Activated CD8-positive, alpha-beta memory T cell treated with anti-CD3 and anti-CD28 coated beads for 24 hours (primary cell): ENCODE measurements at regions not wholly inside any gene's neighbourhood (a gene's known extent, or its start where the extent isn't known, plus 50 kb on each side); places are given as distances from the start of the nearest gene placed in this dataset.

ENCODE experiments used
- DNase-seq: peaks from one replicate; pipeline ENCODE4 v3.0.0-alpha.2; 2020

GRCh38 chr13:59340151-59340550, 823.6 kb downstream of the DIAPH3 start:
- no peak for DNase-seq

- DNase-seq, result no peak
Observed at GRCh38 chr13:59340581-59340980, 823.1 kb downstream of the DIAPH3 start.

DNA sequence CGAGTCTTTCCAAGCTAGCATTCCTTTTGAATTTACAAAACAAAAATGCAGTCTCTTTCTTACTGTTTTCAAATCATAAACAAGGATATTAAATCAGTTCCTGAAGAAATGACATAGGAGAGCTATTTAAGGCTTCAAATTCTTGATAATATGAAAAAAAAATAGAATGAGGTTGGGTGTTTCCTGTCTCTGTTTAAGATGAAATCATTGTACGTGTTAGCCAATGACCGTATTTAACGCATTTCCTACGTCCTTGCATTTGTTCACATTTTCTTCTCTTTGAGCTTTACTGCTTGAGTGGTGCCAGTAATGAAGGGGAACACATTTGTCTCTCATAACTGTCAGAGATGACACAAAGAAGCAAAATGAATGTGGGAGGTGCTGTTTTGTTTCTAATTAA, 821.3 kb downstream of the DIAPH3 start:
- no peak for DNase-seq

- DNase-seq, result no peak
Observed at GRCh38 chr13:59343132-59343531, 820.6 kb downstream of the DIAPH3 start.

DNA sequence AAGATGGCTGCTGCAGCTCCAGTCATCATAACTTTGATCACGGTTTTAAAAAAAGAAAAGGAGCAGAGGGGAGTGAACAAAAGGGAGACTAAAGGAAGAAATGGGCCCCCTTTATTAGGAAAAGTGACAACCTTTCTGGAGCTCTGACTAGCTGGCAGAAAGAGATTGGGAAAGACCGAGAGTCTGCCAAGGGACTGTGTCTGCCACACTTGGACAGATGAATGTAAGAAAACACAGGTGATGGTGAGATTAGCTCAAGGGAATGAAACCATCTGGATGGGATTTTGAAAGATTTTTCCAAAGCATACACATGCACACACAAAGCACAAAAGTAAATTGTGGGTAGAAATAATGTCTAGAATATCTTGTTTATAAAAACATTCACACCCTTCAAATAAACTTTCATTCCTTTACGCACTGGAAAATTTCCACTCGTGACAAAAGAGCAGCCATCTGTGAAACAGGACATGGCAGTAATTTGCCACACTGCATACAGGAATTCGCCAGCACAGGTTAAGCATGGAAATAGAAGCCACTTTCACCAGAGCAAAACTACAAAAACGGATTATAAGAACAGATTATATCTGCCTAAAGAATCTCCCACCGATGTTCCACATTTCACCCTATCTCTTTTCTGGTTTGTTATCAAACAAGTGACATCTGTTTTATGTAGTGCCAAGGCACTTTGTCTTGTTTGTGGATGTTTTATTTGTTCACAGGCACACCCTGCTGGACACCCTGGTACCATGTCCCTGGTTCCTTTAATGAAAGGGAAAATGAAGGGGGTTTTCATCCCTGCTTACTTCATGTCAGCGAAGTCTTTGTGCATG, 819.5 kb downstream of the DIAPH3 start:
- no peak for DNase-seq

DNA sequence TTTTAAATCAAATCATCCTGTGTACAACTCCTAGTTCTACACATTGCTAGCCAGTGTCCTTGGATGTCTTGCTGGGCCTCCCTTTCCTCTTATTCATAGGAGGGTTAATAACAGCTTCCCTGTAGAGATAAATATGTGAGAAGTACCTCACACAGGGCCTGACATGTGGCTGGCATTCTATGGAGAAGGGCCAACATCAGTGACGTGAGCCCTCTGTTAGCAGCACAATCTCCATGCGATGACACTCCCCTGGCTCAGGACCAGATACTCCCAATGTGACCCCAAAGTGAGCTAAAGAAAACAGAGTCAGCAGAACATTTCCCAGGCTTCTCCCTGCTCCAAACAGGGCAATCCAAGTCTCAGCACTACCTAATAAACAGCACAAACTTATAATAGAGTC, 818.4 kb downstream of the DIAPH3 start:
- DNase-seq, result no peak

DNA sequence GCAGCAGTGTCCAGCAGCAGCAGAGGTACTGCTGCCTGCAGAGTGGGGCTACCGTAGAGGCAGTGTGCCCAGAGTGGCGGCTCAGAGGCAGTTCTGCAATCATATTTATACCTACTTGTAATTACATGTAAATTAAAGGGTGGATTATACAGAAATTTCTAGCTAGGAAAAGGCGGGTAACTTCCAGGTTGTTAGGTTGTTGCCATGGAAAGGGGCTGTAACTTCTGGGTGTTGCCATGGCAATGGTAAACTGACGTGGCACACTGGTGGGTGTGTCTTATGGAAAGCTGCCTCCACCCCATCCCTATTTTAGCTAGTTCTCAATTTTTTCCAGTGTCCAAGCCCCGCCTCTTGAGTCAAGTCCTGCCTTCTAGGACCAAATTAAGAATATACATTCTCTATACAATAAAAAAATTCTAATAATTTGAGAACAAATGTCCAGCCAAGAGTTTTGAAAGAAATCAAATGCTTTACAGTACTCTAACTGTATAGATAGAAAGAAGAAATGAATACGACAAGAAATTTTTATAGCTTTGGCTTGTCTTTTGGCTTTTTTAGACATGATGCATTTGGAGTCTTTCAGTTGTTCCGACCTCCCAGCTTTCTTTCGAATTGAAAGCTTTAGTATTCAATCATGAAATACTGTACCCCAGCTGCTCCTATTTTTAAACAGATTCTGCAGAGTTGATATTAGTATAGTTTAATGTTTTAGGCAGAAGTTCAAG, 816.6 kb downstream of the DIAPH3 start:
- no peak for DNase-seq

GRCh38 chr13:59348617-59349016, 815.1 kb downstream of the DIAPH3 start:
- DNase-seq, result no peak

DNA sequence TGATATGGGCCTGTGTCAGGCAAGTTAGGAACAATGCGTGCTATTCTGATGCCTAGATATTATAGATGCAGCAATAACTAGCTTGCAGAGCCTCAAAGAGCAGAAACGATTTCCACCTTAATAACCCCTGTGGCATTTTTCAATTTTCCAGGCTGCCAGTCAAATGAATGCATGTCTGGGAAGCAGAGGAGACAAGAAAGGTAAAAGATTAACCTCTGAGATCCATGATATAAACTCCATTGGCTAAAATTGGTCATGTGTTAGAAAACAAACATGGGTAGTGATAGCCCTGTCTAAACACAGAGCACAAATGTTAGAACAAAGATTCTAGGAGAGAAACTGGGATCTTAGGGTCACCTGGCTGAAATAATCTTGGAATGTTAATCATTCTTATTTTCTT, 811.1 kb downstream of the DIAPH3 start:
- no peak for DNase-seq

DNA sequence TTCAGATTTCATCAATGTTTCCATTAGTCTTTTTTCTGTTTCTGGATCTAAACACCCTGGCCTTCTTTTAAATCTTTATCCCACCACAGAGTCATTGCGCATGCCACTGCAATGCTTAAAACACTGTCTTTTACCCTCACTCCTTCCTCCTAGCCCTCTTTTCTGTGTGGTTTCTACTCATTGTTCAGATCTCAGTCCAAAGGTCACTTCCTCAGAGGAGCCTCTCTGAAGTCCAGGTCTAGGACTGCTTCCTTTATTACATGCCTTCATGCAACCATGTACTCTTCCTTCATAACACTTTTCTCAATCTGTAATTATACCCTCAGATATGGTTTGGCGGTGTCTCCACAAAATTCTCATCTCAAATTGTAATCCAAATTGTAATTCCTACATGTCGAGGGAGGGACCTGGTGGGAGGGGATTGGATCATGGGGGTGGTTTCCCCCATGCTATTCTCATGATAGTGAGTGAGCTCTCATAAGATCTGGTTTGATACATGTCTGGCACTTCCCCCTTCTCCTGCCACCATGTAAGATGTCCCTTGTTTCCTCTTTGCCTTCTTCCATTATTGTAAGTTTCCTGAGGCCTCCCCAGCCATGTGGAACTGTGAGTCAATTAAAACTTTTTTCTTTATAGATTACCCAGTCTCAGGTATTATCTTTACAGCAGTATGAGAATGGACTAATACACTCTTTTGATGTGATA, 808.9 kb downstream of the DIAPH3 start:
- no peak for DNase-seq

DNA sequence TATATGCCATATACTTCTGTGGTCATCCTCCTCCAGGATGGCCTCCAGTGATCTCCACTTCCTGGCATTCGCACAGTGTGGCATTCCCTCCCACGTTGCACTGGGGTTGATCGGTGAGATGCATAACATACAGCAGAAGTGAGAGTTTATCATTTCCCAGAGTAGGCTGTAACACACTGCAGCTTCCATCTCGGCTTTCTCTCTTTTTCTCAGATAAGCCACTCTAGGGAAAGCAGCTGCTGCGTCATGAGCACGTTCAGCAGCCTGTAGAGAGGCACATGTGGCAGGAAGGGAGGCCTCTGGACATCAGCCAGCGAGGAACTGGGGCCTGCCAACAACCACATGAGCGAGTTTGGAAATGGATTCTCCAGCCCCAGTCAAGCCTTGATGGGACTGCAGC, 807.1 kb downstream of the DIAPH3 start:
- no peak for DNase-seq

GRCh38 chr13:59358014-59358413, 805.7 kb downstream of the DIAPH3 start:
- no peak for DNase-seq

DNA sequence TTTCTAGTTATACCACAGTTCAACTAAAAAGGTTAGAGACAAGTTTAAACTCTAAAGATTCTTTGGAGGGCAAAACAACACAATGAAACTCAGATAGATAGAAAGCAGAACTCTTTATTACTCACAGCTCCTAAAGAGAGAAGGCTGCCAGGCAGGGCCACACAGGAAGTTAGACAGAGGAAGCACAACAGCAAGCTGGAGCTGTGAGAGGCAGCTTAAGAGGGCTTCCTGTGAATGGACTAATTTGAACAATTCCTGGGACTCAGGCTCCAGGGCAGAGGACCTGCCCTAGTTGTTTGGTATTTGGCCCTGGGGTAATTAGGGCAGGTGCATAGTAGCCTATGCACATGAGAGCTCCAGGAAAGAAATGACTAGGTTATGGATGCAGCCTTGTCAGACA, 803.6 kb downstream of the DIAPH3 start:
- DNase-seq, result no peak

- DNase-seq, result no peak
Observed at GRCh38 chr13:59360916-59361315, 802.8 kb downstream of the DIAPH3 start.

DNA sequence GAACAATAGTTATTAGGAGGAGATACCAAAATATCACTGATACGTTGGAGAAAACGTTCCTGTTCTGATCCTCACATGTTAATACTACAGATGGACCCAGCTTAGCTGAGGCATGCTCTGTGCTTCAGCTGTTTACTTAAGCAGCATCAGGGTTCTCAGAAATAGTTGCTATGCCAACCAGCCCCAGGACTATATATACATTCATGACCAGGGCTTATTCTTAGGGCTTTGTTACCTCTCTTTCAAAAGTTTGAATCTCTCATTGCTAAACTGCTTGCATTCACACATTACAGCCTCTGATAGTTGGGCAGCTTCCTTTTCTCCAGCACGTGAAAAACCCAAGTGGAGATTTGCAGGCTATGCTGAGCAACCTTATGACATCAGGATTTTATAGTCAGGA, 800.4 kb downstream of the DIAPH3 start:
- no peak for DNase-seq

- DNase-seq, result no peak
Observed at GRCh38 chr13:59363947-59364346, 799.8 kb downstream of the DIAPH3 start.

DNA sequence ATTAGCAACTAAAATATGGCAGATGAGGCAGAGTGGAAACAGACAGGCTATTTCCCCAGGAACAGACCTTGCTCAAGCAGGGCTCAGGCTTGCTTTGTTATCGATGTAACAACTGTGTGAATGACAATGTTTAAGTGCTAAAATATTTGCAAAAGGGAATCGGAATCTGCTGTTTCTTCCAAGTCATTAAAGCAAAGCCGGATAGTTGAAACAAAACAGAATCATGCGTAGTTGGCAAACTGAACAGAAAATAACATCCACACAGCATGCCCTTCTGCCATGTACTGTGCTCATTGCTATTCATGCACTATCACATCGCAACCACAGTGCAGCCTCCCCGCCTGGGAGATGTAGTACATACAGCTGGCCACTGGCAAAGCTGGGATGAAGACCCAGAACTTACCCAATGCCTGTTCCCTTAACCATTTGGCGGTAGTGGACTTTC, 799.1 kb downstream of the DIAPH3 start:
- no peak for DNase-seq

DNA sequence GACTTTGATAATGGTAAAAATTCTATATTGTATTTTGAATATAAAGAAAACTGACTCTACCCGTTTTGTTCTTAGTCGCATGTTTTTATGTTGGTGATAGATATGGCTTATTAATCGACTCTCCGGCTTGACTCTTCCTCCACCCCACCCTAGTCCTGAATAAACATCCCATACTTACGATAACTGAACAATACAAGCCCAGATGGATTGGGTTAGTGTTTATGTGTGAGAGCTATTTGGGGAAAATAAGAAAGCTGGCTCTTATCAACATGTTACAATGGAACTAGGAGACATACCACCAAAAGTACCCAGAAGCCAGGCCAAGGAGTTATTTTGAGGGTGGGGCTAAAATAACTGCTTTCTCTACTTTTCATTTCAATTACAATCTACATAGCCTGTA, 796.3 kb downstream of the DIAPH3 start:
- DNase-seq, result no peak

DNA sequence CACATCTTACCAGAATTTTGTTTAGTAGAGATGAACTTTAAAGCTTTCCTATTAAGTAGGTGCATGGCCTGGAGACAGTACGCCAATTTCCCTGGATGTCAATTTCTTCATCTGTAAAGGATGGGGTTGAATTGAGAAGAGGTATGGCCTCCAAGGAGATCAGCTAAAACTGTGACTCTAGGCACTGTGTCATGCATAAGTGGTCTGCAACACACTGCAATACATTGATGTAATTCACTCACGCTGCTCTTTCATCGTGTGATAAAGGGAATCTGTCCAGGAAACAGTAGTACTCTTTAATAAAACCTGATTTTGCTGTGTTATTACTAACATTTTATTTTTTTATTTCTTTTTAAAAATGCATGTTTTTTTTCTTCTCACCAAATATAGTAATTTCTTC, 795.8 kb downstream of the DIAPH3 start:
- DNase-seq, result no peak

- no peak for DNase-seq
Observed at GRCh38 chr13:59368693-59369092, 795.0 kb downstream of the DIAPH3 start.

DNA sequence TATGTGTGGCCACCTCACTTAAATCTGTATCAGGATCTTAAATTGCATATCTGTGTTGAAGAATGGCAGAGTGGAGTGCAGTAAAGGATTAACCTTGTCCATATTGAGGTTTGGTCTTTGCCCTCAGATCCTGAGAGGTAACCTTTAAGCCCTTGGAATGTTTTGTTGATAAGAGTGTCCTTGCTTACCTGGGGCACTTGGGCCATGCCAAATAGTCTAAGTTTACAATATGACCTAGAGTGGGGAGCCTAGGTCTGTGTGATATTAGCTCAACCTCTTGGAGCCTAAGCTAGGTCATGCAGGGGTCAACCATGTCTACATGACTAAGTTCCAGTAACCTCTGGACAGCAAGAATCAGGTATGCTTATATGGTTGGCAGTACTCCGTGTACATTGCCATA, 792.5 kb downstream of the DIAPH3 start:
- DNase-seq, result no peak

- no peak for DNase-seq
Observed at GRCh38 chr13:59373341-59373740, 790.4 kb downstream of the DIAPH3 start.

GRCh38 chr13:59374691-59375090, 789.0 kb downstream of the DIAPH3 start:
- no peak for DNase-seq

DNA sequence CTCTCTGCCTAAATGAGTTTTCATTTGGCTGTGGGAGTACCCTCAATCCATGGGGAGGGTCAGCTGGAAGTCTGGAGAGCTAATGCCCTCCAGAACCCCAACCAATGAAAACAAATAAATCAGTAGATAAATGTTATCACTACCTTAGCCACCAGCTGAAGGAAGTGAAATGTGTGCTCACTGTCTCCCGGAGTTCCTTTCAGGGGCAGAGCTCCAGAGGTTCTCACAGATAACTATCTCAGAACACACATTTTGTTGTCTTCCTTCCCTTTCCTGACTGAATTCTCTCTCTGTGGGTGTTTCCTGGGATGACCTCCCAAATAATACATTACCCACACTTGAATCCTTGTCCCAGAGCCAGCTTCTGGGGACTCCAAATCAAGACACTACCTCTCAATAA, 779.6 kb downstream of the DIAPH3 start:
- DNase-seq, result no peak
